Cardiac fibroblast (primary cell): ENCODE measurements at regions not wholly inside any gene's neighbourhood (a gene's known extent, or its start where the extent isn't known, plus 50 kb on each side); places are given as distances from the start of the nearest gene placed in this dataset.

Source experiments
- DNase-seq, 2 donors: peaks; one replicate each; pipeline versions ENCODE4 v3.0.0 to v3.0.0-alpha.2; 2010; ENCODE audit warnings: low read depth in 2 of 2
- H3K4me3 ChIP-seq, 2 donors: replicated peaks in 1 of 2; 1 replicate in 1 of 2; 2 replicates in 1 of 2; pipeline ENCODE4 v1.5.1; 2011; ENCODE audit warnings: low read depth in 2 of 2, low read length in 2 of 2, mild to moderate bottlenecking in 2 of 2, moderate library complexity in 1 of 2
- CTCF ChIP-seq: IDR thresholded peaks from one replicate; pipeline ENCODE4 v1.5.1; 2011; ENCODE audit warnings: low read depth, mild to moderate bottlenecking, low read length, inconsistent platforms

- H3K4me3 ChIP-seq = no peak overlapping the region
- no peak for TF ChIP-seq CTCF
- DNase-seq = no peak
Measured at GRCh38 chr11:56885177-56885576, 103.5 kb upstream of the OR5AK2 start.

DNA sequence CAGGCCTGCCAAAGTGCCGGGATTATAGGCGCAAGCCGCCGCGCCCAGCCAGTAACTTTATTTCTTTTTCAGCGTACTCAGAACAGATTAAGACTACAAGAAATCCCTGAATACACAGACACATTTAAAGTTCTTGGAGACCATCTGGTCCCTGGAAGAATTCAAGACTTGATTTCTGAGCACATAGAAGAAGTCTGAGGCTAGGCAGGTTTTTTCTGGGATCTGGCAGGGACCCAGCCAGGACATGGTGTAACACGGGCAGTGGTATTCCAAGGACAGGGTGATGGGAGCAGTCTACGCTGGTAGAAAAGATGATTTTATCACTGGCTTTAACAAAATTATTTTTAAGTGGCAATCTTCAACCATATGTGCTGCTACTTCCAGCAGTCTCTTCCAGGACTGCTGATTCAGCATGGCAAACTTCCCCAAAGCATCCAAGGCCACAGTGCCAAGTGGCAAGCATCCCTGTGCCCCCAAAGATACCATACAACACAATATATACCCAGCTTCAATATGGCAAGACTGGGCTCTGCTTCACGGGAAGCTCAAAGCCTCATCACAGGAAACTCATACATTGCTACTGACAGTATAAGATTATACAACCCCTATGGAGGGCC is 105.2 kb upstream of the OR5AK2 start:
- DNase-seq = no peak
- no peak for TF ChIP-seq CTCF
- H3K4me3 ChIP-seq = no peak overlapping the region

DNA sequence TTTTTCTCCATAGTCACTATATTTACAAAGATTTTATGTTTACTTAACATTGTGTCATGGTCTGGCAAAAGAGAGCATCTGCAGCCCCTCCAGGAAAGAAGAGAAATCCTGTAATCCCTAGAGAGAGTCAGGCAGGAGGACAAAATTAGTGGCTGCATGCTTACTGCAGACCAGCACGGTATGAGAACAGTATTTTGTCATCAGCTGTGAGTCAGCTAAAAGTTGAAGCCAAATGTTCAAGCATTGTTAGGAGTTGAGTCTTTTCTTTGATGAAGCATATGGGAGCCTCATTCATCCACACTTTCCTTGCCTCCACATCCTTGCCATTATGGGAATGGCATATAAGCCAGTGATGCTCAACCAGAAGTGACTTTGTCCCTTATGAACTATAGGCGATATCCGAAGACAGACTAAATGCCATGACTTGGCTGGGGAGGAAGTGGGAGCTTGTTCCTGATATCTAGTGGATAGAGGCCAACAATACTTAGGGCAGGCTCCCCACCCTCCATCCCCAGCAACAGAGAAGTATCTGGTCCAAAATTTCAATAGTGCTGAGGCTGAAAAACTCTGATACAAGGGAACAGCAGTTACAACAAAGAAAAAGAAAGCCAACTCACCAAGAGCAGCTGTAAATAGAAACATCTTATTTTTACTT is 112.0 kb upstream of the OR5AK2 start:
- H3K4me3 ChIP-seq = no peak overlapping the region
- peak; percentile 29 to 82 for DNase-seq
- TF ChIP-seq CTCF = no peak

DNA sequence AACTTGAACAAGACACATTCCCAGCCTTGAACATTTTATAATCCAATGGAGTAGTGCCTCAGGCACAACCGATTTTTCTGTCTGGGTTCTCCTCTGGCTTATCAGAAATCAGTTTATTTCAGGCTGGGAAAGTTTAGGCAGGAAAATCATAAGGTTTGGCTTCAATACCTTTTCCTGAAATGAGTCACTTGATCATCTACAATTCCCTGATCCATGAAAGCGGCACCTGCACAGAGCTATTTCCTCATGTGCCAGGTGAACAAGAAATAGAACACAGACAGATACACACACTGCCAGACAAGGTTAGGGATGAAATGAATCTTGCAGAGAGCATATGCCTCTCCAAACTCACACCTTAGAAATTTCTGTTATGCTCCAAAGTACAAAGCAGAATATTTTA is 106.7 kb upstream of the OR9G4 start:
- no peak overlapping the region for H3K4me3 ChIP-seq
- TF ChIP-seq CTCF = no peak
- DNase-seq = no peak

GRCh38 chr11:56852131-56852530 is 103.6 kb upstream of the OR9G4 start:
- no peak overlapping the region for H3K4me3 ChIP-seq
- TF ChIP-seq CTCF = no peak
- DNase-seq = no peak

DNA sequence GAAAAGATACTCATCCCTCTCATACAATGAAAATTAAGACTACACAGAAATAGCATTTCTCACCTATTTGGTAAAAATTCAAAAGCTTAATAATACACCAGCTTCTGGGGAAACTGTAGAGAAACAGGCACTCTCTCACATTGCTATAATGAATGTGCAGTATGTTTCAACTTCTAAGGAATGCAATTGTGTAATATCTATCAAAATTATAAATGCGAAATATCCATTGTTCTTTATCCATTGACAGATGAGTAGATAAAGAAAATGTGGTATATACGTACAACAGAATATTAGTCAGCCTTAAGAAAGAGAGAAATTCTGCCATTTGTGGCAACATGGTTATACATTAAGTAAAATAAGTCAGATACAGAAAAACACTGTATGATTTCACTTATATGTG is 101.4 kb upstream of the OR9G4 start:
- H3K4me3 ChIP-seq = no peak overlapping the region
- DNase-seq = no peak
- no peak for TF ChIP-seq CTCF

DNA sequence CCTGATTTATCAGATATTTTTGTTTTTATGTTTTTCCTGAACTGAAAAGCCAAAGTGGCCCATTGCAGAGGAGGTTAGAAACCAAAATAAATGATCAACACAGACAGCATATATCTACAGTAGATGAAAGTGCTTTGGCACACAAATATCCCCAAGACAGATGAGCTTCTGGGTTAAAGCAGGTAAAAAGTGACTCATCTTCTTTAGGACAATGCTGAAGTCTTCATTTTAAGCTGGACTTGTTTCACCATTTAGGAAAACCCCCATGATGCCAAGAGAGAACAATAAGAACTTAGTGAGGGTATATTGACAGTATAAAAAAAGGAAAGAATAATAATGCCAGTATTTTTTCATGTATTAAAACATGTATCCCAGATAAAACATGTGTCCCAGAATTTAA is 100.8 kb upstream of the OR9G4 start:
- DNase-seq = no peak
- no peak overlapping the region for H3K4me3 ChIP-seq
- no peak for TF ChIP-seq CTCF
